SHP77 (cell line): ENCODE measurements at regions not wholly inside any gene's neighbourhood (a gene's known extent, or its start where the extent isn't known, plus 50 kb on each side); places are given as distances from the start of the nearest gene placed in this dataset.

Experiments
- DNase-seq, 2 experiments: peaks; one replicate each; lab custom pipeline; 2025; lab: John Stamatoyannopoulos, UW

GRCh38 chr5:35478856-35479682, 138.6 kb upstream of the SPEF2 start:
- no peak for DNase-seq

- DNase-seq: no peak
Measured at GRCh38 chr5:35477911-35478310, 139.8 kb upstream of the SPEF2 start.

- DNase-seq: no peak
Measured at GRCh38 chr5:35477321-35477720, 140.3 kb upstream of the SPEF2 start.

GRCh38 chr5:35476797-35477196, 140.9 kb upstream of the SPEF2 start:
- DNase-seq: no peak

GRCh38 chr5:35476036-35476435, 141.6 kb upstream of the SPEF2 start:
- DNase-seq: no peak

GRCh38 chr5:35473589-35473988, 144.1 kb upstream of the SPEF2 start:
- no peak for DNase-seq

GRCh38 chr5:35470866-35471265, 146.8 kb upstream of the SPEF2 start:
- DNase-seq: no peak

GRCh38 chr5:35468811-35469210, 148.9 kb upstream of the SPEF2 start:
- DNase-seq: no peak

- DNase-seq: no peak
Measured at GRCh38 chr5:35466746-35467145, 150.9 kb upstream of the SPEF2 start.

- no peak for DNase-seq
Measured at GRCh38 chr5:35464757-35465156, 152.9 kb upstream of the SPEF2 start.

- DNase-seq: no peak
Measured at GRCh38 chr5:35461530-35461929, 156.1 kb upstream of the SPEF2 start.

GRCh38 chr5:35458824-35459207, 158.8 kb upstream of the SPEF2 start:
- DNase-seq: peak in 1 of 2 experiments; percentile 3

GRCh38 chr5:35457912-35458823, 159.5 kb upstream of the SPEF2 start:
- DNase-seq: no peak

- DNase-seq: no peak
Measured at GRCh38 chr5:35456506-35456905, 161.2 kb upstream of the SPEF2 start.

- DNase-seq: no peak
Measured at GRCh38 chr5:35454011-35454525, 163.6 kb upstream of the SPEF2 start.

- DNase-seq: peak in 1 of 2 experiments; percentile 6
Measured at GRCh38 chr5:35443803-35444595, 173.7 kb upstream of the SPEF2 start.

GRCh38 chr5:35442885-35443639, 174.6 kb upstream of the SPEF2 start:
- DNase-seq: no peak

GRCh38 chr5:35440409-35440808, 177.3 kb upstream of the SPEF2 start:
- DNase-seq: no peak

GRCh38 chr5:35438786-35439185, 178.9 kb upstream of the SPEF2 start:
- DNase-seq: no peak

GRCh38 chr5:35438288-35438687, 179.4 kb upstream of the SPEF2 start:
- no peak for DNase-seq

- DNase-seq: peak; percentile 57 to 72
Measured at GRCh38 chr5:35436400-35437057, 181.1 kb upstream of the SPEF2 start.
